ENCODE measurements at regions not wholly inside any gene's neighbourhood (a gene's known extent, or its start where the extent isn't known, plus 50 kb on each side); places are given as distances from the start of the nearest gene placed in this dataset.

GRCh38 chr16:80008857-80009256, 408.3 kb upstream of the MAF start:
- TF ChIP-seq CTCF (IDR thresholded peaks at IDR 0.05; ENCODE audit: low read depth, low read length, missing control alignments): no peak
- no peak for DNase-seq (ENCODE audit: extremely low read depth, low read depth)
- H3K4me3 ChIP-seq (replicated peaks; ENCODE audit: low read depth, low read length): no peak overlapping the region

DNA sequence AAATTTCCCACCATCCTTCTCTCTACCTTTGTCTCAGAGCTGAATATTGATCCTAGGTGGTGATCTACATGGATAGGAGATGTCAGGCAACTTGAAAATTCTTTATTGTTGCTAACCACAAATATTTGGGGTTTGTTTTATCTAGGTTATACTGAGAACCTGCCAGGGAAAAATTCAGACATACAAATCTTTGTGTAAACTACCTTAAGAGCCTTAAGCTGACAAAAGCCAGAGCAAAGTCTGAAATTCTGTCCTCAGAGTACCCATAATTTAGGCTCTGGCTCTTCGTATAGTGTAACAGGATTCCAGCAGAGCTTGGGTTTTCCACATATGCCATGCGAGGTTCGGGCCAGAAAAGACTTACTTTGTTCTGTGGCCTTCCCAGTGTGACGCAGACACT, 406.7 kb upstream of the MAF start:
- TF ChIP-seq CTCF (IDR thresholded peaks at IDR 0.05; ENCODE audit: low read depth, low read length, missing control alignments): no peak
- no peak overlapping the region for H3K4me3 ChIP-seq (replicated peaks; ENCODE audit: low read depth, low read length)
- no peak for DNase-seq (ENCODE audit: extremely low read depth, low read depth)

DNA sequence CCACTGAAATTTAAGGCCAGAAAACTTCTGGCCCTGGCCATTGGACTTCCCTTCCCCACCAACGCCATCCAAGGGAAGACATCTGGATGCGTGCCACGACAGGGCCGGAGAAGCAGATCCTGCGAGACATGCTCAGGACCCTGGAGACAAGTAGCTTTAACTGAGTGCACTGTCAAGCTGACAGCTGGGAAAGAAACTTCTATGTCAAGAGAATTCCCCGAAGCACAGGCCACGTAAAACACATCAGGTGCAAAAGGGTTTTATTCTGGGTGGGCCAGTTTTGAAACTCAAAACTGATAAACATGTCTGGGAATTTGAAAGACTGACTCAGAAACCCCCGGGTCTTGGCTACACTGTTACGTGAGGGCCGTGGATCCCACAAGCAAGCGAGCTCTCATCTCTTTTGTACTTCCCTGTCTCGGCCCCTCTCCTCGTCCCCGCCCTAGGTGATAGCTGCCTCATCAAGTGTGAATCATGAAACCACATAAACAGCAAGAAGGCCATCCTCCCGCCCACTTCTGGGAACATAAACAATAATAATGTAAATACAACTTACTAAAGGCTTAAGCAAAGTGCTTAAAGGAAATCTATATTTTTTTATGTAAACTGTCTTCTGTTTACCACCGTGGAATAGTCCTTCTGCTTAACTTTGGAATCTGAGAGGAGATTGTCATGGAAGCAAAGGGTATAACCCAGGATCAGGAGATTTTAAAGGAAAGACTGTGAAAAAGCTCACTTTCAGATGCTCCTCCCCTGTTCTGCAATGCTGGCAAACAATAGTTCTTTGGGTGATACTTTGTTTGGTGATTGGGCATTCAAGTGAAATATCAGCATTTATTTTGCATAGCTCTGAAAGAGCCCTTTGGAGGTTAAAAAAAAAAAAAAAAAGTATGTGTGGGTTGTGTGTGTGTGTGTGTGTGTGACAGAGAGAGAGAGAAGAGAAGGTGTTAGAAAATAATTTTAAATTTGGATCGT, 406.0 kb upstream of the MAF start:
- TF ChIP-seq CTCF (IDR thresholded peaks at IDR 0.05; ENCODE audit: low read depth, low read length, missing control alignments): no peak
- DNase-seq (ENCODE audit: extremely low read depth, low read depth): no peak
- no peak overlapping the region for H3K4me3 ChIP-seq (replicated peaks; ENCODE audit: low read depth, low read length)

DNA sequence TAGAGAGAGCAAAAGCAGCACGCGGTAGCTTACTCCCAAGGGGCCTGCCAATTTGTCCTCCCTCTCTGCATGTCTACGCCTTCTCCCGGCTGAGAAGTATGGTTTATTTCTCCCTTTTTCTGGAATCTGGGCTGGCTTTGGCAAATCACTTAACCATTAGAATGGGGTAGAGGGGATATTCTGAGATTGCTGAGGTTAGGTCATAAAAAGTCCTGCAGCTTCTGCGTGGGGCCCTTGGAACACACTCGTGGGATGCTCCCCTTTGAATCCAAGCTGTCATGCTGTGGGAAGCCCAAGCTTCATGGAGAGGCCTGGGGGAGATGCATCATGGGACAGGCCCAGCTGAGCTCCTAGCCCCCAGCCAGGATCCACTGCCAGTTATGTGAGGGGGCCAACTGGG, 403.6 kb upstream of the MAF start:
- DNase-seq (ENCODE audit: extremely low read depth, low read depth): no peak
- no peak for TF ChIP-seq CTCF (IDR thresholded peaks at IDR 0.05; ENCODE audit: low read depth, low read length, missing control alignments)

DNA sequence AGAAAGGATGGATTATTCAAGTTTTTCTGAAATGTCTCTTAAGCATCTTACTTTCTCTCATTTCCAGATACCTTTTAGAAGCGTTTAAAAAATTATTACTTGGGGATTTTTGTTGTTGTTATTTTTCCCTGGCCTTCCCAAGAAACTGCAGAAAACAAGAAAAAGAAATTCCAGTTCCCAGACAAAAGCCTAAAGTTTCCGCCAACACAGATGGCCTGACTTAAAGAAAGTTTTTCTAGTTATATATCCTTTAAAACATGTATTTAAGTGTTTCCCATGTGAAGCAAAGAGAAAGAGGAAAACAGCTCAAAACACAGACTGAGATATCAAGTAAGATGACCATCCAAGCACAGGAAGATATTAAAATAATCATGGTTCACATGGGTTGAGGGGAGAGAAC, 401.7 kb upstream of the MAF start:
- DNase-seq (ENCODE audit: extremely low read depth, low read depth): no peak
- TF ChIP-seq CTCF (IDR thresholded peaks at IDR 0.05; ENCODE audit: low read depth, low read length, missing control alignments): no peak
- no peak overlapping the region for H3K4me3 ChIP-seq (replicated peaks; ENCODE audit: low read depth, low read length)

More for the DNA sequence above, 403.6 kb upstream of the MAF start:
- no peak overlapping the region for H3K4me3 ChIP-seq (replicated peaks; ENCODE audit: low read depth, low read length)

DNA sequence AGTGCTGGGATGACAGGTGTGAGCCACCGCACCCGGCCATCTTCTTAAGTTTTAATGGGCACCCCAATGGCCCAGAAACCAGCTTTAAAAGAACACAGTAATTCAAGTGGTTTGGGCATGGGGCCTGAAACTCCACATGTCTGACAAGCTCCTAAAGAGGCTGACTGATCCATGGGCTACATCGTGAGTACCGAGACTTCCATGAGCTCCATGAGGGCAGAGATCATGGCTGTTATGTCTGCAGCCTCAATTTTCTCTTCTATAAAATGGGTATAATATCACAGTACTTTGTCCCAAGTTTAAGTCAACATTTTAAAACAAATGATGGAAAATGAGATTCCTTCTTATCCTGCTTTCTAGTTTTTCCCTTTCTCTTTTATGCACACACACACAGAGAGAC, 397.6 kb upstream of the MAF start:
- no peak for TF ChIP-seq CTCF (IDR thresholded peaks at IDR 0.05; ENCODE audit: low read depth, low read length, missing control alignments)
- DNase-seq (ENCODE audit: extremely low read depth, low read depth): no peak

More for the DNA sequence above, 397.6 kb upstream of the MAF start:
- H3K4me3 ChIP-seq (replicated peaks; ENCODE audit: low read depth, low read length): no peak overlapping the region
